ENCODE measurements at regions not wholly inside any gene's neighbourhood (a gene's known extent, or its start where the extent isn't known, plus 50 kb on each side); places are given as distances from the start of the nearest gene placed in this dataset.

DNA sequence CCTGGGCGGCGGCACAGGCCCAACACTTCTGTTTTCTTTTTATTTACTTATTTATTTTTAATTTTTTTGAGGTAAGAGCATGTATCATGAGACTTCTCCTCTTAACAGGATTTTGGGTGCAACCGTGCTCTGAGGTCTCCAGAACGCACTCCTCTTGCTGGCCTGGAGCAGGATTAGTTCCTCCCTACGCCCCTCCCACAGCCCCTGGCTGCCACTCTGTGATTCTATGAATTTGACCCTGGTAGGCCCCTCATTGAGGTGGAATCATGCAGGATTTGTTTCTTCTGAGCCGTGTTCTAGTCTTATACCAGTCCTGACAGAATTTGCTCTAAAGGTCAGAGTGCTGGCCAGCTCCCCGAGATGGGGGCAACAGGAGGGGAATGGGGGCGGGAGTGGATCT is 106.5 kb upstream of the HS6ST1 start:
- no peak for TF ChIP-seq POLR2A (IDR thresholded peaks at IDR 0.05)
- TF ChIP-seq CTCF (IDR thresholded peaks at IDR 0.05): no peak

Measured in thyroid gland (tissue), 4 donors.